ENCODE measurements at regions not wholly inside any gene's neighbourhood (a gene's known extent, or its start where the extent isn't known, plus 50 kb on each side); places are given as distances from the start of the nearest gene placed in this dataset.

GRCh38 chr20:57940868-57941522, 231.2 kb upstream of the PMEPA1 start:
- no peak for DNase-seq (ENCODE audit: low read depth, low spot score)

GRCh38 chr20:57940376-57940775, 230.6 kb upstream of the PMEPA1 start:
- DNase-seq (ENCODE audit: low read depth, low spot score): no peak
- in situ Hi-C loops (cut with HindIII; ENCODE audit: low pct_unique_long_range_greater_than_20kb, low sequenced_read_pairs): loop anchor here (25.0 kb wide), 1 partner anchor 247 kb away; no protein-coding TSS in a partner anchor

More at GRCh38 chr20:57940868-57941522, 231.2 kb upstream of the PMEPA1 start:
- in situ Hi-C loops (cut with HindIII; ENCODE audit: low pct_unique_long_range_greater_than_20kb, low sequenced_read_pairs): loop anchor here (25.0 kb wide), 1 partner anchor 246 kb away; no protein-coding TSS in a partner anchor

GRCh38 chr20:57939499-57939898, 229.7 kb upstream of the PMEPA1 start:
- in situ Hi-C loops (cut with HindIII; ENCODE audit: low pct_unique_long_range_greater_than_20kb, low sequenced_read_pairs): loop anchor here (25.0 kb wide), 1 partner anchor 248 kb away; no protein-coding TSS in a partner anchor
- DNase-seq (ENCODE audit: low read depth, low spot score): no peak

GRCh38 chr20:57938158-57939108, 228.6 kb upstream of the PMEPA1 start:
- no peak for DNase-seq (ENCODE audit: low read depth, low spot score)
- in situ Hi-C loops (cut with HindIII; ENCODE audit: low pct_unique_long_range_greater_than_20kb, low sequenced_read_pairs): loop anchor here (25.0 kb wide), 1 partner anchor 249 kb away; no protein-coding TSS in a partner anchor

GRCh38 chr20:57936636-57937385, 227.0 kb upstream of the PMEPA1 start:
- in situ Hi-C loops (cut with HindIII; ENCODE audit: low pct_unique_long_range_greater_than_20kb, low sequenced_read_pairs): loop anchor here (25.0 kb wide), 1 partner anchor 250 kb away; no protein-coding TSS in a partner anchor
- no peak for DNase-seq (ENCODE audit: low read depth, low spot score)

GRCh38 chr20:57934913-57935312, 225.1 kb upstream of the PMEPA1 start:
- in situ Hi-C loops (cut with HindIII; ENCODE audit: low pct_unique_long_range_greater_than_20kb, low sequenced_read_pairs): loop anchor here (25.0 kb wide), 1 partner anchor 252 kb away; no protein-coding TSS in a partner anchor
- DNase-seq (ENCODE audit: low read depth, low spot score): no peak

GRCh38 chr20:57934007-57934805, 224.4 kb upstream of the PMEPA1 start:
- no peak for DNase-seq (ENCODE audit: low read depth, low spot score)
- in situ Hi-C loops (cut with HindIII; ENCODE audit: low pct_unique_long_range_greater_than_20kb, low sequenced_read_pairs): loop anchor here (25.0 kb wide), 1 partner anchor 253 kb away; no protein-coding TSS in a partner anchor

- no peak for DNase-seq (ENCODE audit: low read depth, low spot score)
- in situ Hi-C loops (cut with HindIII; ENCODE audit: low pct_unique_long_range_greater_than_20kb, low sequenced_read_pairs): loop anchor here (25.0 kb wide), 1 partner anchor 255 kb away; no protein-coding TSS in a partner anchor
Observed at GRCh38 chr20:57932227-57932864, 222.5 kb upstream of the PMEPA1 start.

- no peak for DNase-seq (ENCODE audit: low read depth, low spot score)
- in situ Hi-C loops (cut with HindIII; ENCODE audit: low pct_unique_long_range_greater_than_20kb, low sequenced_read_pairs): loop anchor here (25.0 kb wide), 1 partner anchor 257 kb away; no protein-coding TSS in a partner anchor
Observed at GRCh38 chr20:57930351-57930750, 220.5 kb upstream of the PMEPA1 start.

GRCh38 chr20:57928181-57928967, 218.6 kb upstream of the PMEPA1 start:
- DNase-seq (ENCODE audit: low read depth, low spot score): no peak
- in situ Hi-C loops (cut with HindIII; ENCODE audit: low pct_unique_long_range_greater_than_20kb, low sequenced_read_pairs): loop anchor here (25.0 kb wide), 1 partner anchor 259 kb away; no protein-coding TSS in a partner anchor

GRCh38 chr20:57927376-57927775, 217.6 kb upstream of the PMEPA1 start:
- in situ Hi-C loops (cut with HindIII; ENCODE audit: low pct_unique_long_range_greater_than_20kb, low sequenced_read_pairs): loop anchor here (25.0 kb wide), 1 partner anchor 260 kb away; no protein-coding TSS in a partner anchor

GRCh38 chr20:57922706-57923105, 212.9 kb upstream of the PMEPA1 start:
- in situ Hi-C loops (cut with HindIII; ENCODE audit: low pct_unique_long_range_greater_than_20kb, low sequenced_read_pairs): no loop called here
- no peak for DNase-seq (ENCODE audit: low read depth, low spot score)

More at GRCh38 chr20:57927376-57927775, 217.6 kb upstream of the PMEPA1 start:
- no peak for DNase-seq (ENCODE audit: low read depth, low spot score)

GRCh38 chr20:57922083-57922482, 212.3 kb upstream of the PMEPA1 start:
- no peak for DNase-seq (ENCODE audit: low read depth, low spot score)
- in situ Hi-C loops (cut with HindIII; ENCODE audit: low pct_unique_long_range_greater_than_20kb, low sequenced_read_pairs): no loop called here

- in situ Hi-C loops (cut with HindIII; ENCODE audit: low pct_unique_long_range_greater_than_20kb, low sequenced_read_pairs): no loop called here
Observed at GRCh38 chr20:57921676-57922075, 211.9 kb upstream of the PMEPA1 start.

GRCh38 chr20:57920971-57921370, 211.2 kb upstream of the PMEPA1 start:
- DNase-seq (ENCODE audit: low read depth, low spot score): no peak
- in situ Hi-C loops (cut with HindIII; ENCODE audit: low pct_unique_long_range_greater_than_20kb, low sequenced_read_pairs): no loop called here

More at GRCh38 chr20:57921676-57922075, 211.9 kb upstream of the PMEPA1 start:
- DNase-seq (ENCODE audit: low read depth, low spot score): no peak
